SW480 (cell line): ENCODE measurements at regions not wholly inside any gene's neighbourhood (a gene's known extent, or its start where the extent isn't known, plus 50 kb on each side); places are given as distances from the start of the nearest gene placed in this dataset.

ENCODE experiments used
- DNase-seq: peaks from one replicate; pipeline ENCODE4 v3.0.0-alpha.2; 2016; ENCODE audit warnings: low spot score

GRCh38 chr2:2742726-2743125 is 411.7 kb upstream of the MYT1L start:
- no peak for DNase-seq

GRCh38 chr2:2740238-2740775 is 409.2 kb upstream of the MYT1L start:
- DNase-seq: no peak

GRCh38 chr2:2739231-2739795 is 408.2 kb upstream of the MYT1L start:
- no peak for DNase-seq

- DNase-seq: no peak
Measured at GRCh38 chr2:2738684-2739083, 407.6 kb upstream of the MYT1L start.

- no peak for DNase-seq
Measured at GRCh38 chr2:2738276-2738675, 407.2 kb upstream of the MYT1L start.

GRCh38 chr2:2735041-2735440 is 404.0 kb upstream of the MYT1L start:
- no peak for DNase-seq

- no peak for DNase-seq
Measured at GRCh38 chr2:2734308-2734707, 403.2 kb upstream of the MYT1L start.

GRCh38 chr2:2733818-2734217 is 402.7 kb upstream of the MYT1L start:
- DNase-seq: no peak

GRCh38 chr2:2732331-2733119 is 401.4 kb upstream of the MYT1L start:
- DNase-seq: no peak

- DNase-seq: no peak
Measured at GRCh38 chr2:2731816-2732284, 400.8 kb upstream of the MYT1L start.

- no peak for DNase-seq
Measured at GRCh38 chr2:2731101-2731815, 400.2 kb upstream of the MYT1L start.

- DNase-seq: no peak
Measured at GRCh38 chr2:2730301-2730833, 399.3 kb upstream of the MYT1L start.

GRCh38 chr2:2729246-2729645 is 398.2 kb upstream of the MYT1L start:
- no peak for DNase-seq

GRCh38 chr2:2728635-2729034 is 397.6 kb upstream of the MYT1L start:
- DNase-seq: no peak

GRCh38 chr2:2727876-2728511 is 396.9 kb upstream of the MYT1L start:
- no peak for DNase-seq

GRCh38 chr2:2726163-2726562 is 395.1 kb upstream of the MYT1L start:
- no peak for DNase-seq

- no peak for DNase-seq
Measured at GRCh38 chr2:2723064-2723463, 392.0 kb upstream of the MYT1L start.

GRCh38 chr2:2721296-2721835 is 390.3 kb upstream of the MYT1L start:
- no peak for DNase-seq

GRCh38 chr2:2720806-2721205 is 389.7 kb upstream of the MYT1L start:
- peak; percentile 26 for DNase-seq

GRCh38 chr2:2720351-2720750 is 389.3 kb upstream of the MYT1L start:
- DNase-seq: no peak

GRCh38 chr2:2719781-2720180 is 388.7 kb upstream of the MYT1L start:
- DNase-seq: no peak

GRCh38 chr2:2719015-2719414 is 387.9 kb upstream of the MYT1L start:
- no peak for DNase-seq
